ENCODE measurements at regions not wholly inside any gene's neighbourhood (a gene's known extent, or its start where the extent isn't known, plus 50 kb on each side); places are given as distances from the start of the nearest gene placed in this dataset.

DNA sequence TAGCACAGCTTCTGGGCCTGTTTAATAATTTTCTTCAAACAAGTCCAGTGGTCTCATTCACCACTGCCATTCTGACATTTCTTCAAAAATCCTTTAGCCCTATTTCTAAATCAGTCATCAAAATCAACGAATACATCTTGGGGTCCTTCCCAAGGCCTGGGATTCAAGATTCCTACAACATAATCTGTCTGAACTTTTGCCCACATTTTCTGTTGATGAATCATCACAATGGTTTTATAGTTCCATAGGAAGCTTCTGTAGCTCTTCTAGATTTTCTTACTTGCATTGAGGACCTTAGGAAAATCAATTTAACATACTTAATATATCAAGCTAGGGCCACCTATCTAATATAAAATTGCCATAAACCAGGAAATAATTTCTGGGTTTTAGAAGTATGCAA, 811.8 kb upstream of the ACVR2A start:
- H3K36me3 ChIP-seq (ENCODE audit: control insufficient read depth in 3 of 3, insufficient read depth in 3 of 3, low read length in 3 of 3) = no peaks in the 10 kb centered on the region
- H3K4me1 ChIP-seq (ENCODE audit: control insufficient read depth in 3 of 3, insufficient read depth in 3 of 3, low read length in 3 of 3) = no peaks in the 10 kb centered on the region
- no peak overlapping the region for H3K4me3 ChIP-seq (ENCODE audit: low read length in 3 of 3)
- no peaks in the 10 kb centered on the region for H3K27me3 ChIP-seq (ENCODE audit: control insufficient read depth in 3 of 3, insufficient read depth in 3 of 3, low read length in 3 of 3)
- H3K9me3 ChIP-seq (ENCODE audit: control insufficient read depth in 3 of 3, low read length in 3 of 3) = no peaks in the 10 kb centered on the region
- no peak overlapping the region for H3K27ac ChIP-seq (ENCODE audit: low read depth, low read length)
- H3K9ac ChIP-seq (ENCODE audit: low read depth in 1 of 3, low read length in 3 of 3) = no peak overlapping the region

DNA sequence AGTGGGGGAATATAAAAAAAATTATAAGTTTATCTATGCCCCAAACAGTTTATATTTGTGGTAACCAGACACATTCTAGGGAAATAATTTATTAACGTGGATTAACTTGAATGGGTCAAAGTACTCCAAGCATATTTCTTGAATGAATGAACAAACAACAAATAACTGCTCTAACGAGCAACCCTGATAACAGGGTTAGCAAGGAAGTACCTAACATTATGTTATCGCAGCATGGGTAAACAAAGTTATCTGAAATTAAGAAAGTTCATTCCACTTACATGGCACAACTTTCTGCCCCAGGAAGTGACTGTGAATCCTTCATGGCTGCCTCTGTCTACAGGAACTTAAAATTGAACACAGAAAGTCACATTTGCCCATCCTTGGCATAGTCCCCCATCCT, 812.9 kb upstream of the ACVR2A start:
- Histone ChIP-seq H3K4me3 (ENCODE audit: low read length in 3 of 3) (no peak overlapping the region), H3K4me1 (ENCODE audit: control insufficient read depth in 3 of 3, insufficient read depth in 3 of 3, low read length in 3 of 3) (no peaks in the 10 kb centered on the region), H3K36me3 (ENCODE audit: control insufficient read depth in 3 of 3, insufficient read depth in 3 of 3, low read length in 3 of 3) (no peaks in the 10 kb centered on the region), H3K27ac (ENCODE audit: low read depth, low read length) (no peak overlapping the region), H3K9ac (ENCODE audit: low read depth in 1 of 3, low read length in 3 of 3) (no peak overlapping the region), H3K9me3 (ENCODE audit: control insufficient read depth in 3 of 3, low read length in 3 of 3) (no peaks in the 10 kb centered on the region), H3K27me3 (ENCODE audit: control insufficient read depth in 3 of 3, insufficient read depth in 3 of 3, low read length in 3 of 3) (no peaks in the 10 kb centered on the region)

DNA sequence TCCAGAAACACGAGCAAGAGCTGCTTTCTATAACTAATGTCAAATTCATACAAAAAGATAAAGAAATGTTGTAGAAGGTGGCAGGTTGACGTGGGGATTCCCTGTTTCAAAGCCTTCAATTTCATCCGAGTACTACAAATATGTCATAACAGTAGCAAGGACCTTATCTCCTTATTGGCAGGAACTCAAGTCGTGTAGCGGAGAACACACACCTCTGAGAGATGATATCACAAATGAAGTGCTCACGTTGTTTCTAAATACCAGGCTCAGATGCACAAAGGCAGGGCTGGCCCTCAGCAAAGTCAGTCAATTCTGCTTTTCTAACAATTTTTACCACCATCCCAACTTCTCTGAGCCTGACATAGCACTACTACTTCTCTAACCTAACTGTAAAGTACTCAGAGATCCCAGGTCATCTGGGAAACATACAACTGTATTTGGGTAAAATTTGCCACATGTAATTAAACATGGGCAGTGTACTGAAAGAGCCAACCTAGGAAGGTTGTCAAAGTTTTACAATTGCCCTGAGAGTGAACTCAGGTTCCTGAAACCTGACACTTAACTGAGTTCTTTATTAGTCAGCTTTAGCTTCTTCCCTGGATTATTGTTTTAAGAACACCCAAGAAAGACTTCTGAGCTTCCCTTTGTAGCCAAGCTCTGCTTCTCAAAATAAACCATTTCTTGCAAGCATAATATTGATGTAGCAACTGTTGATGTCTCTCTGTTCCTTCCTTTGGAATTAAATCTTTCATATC, 813.7 kb upstream of the ACVR2A start:
- no peaks in the 10 kb centered on the region for H3K4me1 ChIP-seq (ENCODE audit: control insufficient read depth in 3 of 3, insufficient read depth in 3 of 3, low read length in 3 of 3)
- H3K27me3 ChIP-seq (ENCODE audit: control insufficient read depth in 3 of 3, insufficient read depth in 3 of 3, low read length in 3 of 3) = no peaks in the 10 kb centered on the region
- H3K9ac ChIP-seq (ENCODE audit: low read depth in 1 of 3, low read length in 3 of 3) = no peak overlapping the region
- no peak overlapping the region for H3K27ac ChIP-seq (ENCODE audit: low read depth, low read length)
- H3K36me3 ChIP-seq (ENCODE audit: control insufficient read depth in 3 of 3, insufficient read depth in 3 of 3, low read length in 3 of 3) = no peaks in the 10 kb centered on the region
- H3K9me3 ChIP-seq (ENCODE audit: control insufficient read depth in 3 of 3, low read length in 3 of 3) = no peaks in the 10 kb centered on the region
- H3K4me3 ChIP-seq (ENCODE audit: low read length in 3 of 3) = no peak overlapping the region

DNA sequence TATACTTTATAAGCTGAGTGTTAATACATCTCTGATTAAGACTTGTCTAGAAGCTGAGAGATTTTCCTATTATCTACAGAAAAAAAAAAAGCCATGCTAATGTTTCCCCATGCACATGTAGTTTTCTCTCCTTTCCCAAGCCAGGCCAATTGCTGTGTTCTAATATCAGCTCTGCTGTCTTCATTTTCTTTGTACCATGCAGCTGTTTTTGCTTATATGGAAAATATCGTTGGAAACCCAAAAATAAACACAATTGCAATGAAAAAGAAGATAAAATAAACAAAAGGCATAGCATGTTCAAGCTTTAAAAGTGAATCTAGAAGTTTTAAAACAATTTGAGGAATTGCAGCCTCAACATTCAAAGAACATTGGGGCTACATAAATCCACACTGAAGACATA, 817.4 kb upstream of the ACVR2A start:
- Histone ChIP-seq H3K27me3 (ENCODE audit: control insufficient read depth in 3 of 3, insufficient read depth in 3 of 3, low read length in 3 of 3) (no peaks in the 10 kb centered on the region), H3K4me1 (ENCODE audit: control insufficient read depth in 3 of 3, insufficient read depth in 3 of 3, low read length in 3 of 3) (no peaks in the 10 kb centered on the region), H3K9ac (ENCODE audit: low read depth in 1 of 3, low read length in 3 of 3) (no peak overlapping the region), H3K9me3 (ENCODE audit: control insufficient read depth in 3 of 3, low read length in 3 of 3) (no peaks in the 10 kb centered on the region), H3K36me3 (ENCODE audit: control insufficient read depth in 3 of 3, insufficient read depth in 3 of 3, low read length in 3 of 3) (no peaks in the 10 kb centered on the region), H3K4me3 (ENCODE audit: low read length in 3 of 3) (no peak overlapping the region), H3K27ac (ENCODE audit: low read depth, low read length) (no peak overlapping the region)

DNA sequence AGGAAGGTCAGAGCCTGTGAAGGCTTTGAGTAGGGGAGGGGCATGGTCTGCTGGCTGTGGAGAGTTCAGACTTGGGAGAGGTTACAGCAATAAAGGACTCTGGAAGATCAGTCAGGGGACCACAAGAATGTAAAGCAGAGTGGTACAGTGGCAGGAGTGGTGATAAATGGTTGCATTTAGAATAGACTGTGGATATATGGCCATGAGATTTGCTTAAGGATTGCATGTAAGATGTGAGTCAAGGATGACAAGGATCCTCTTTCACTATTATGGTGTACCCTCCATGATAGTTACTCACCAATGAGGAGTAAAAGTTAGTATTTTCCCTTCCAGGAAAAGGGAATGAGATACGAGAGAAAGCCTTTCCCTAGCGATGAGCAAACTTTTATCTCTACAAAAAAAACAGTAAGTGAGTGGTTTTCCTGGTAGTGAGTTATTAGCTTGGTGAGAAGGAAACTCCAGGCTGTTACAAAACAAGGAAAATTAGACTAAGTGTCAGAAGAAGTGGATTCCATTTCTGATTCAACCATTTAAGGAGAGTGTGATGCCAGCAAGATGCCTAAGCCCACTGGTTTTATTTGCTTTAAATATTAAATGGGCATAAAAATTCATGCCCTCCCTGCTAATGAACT, 818.0 kb upstream of the ACVR2A start:
- Histone ChIP-seq H3K4me1 (ENCODE audit: control insufficient read depth in 3 of 3, insufficient read depth in 3 of 3, low read length in 3 of 3) (no peaks in the 10 kb centered on the region), H3K27me3 (ENCODE audit: control insufficient read depth in 3 of 3, insufficient read depth in 3 of 3, low read length in 3 of 3) (no peaks in the 10 kb centered on the region), H3K9me3 (ENCODE audit: control insufficient read depth in 3 of 3, low read length in 3 of 3) (no peaks in the 10 kb centered on the region), H3K4me3 (ENCODE audit: low read length in 3 of 3) (no peak overlapping the region), H3K36me3 (ENCODE audit: control insufficient read depth in 3 of 3, insufficient read depth in 3 of 3, low read length in 3 of 3) (no peaks in the 10 kb centered on the region), H3K9ac (ENCODE audit: low read depth in 1 of 3, low read length in 3 of 3) (no peak overlapping the region), H3K27ac (ENCODE audit: low read depth, low read length) (no peak overlapping the region)

DNA sequence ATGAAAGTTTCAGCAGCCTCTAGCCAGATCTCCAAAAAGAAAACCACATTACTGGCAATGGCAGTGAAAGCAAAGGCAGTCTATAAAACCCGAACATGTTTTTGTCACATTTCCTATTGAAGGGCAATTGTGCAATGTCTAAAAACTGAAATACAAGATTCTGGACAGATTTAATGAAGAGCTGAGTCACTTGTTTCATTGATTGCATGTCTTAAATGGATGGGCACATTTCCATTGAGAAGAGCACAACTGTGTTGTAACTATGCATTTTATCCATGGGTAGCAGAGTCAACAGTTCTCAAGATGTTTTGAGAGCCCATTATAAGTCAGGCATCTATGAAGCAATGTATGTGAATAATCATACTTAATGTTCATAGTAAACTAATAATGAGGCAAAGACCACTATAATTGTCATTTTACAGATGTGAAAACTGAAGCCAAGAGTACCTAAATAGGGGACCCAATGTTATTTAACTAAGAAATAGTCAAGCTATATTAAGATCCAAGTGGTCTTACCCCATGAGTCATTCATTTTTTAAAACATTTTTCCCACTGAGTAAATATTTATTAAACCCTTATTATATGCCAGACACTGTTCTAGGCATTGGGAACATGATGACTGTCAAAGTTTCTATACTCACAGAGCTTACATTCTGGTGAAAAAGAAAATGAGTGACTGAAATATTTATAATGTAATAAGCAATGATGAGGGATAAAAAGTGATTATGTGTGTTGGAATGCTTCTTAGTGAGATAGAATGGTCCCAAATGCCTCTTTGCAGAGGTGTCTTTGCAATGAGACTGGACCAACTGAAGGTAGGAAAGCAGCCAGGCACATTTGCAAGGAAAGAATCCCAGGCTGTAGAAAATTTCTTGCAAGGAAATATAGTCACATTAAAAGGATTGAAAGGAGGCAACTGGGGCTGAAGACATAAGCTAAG, 818.9 kb upstream of the ACVR2A start:
- H3K9ac ChIP-seq (ENCODE audit: low read depth in 1 of 3, low read length in 3 of 3) = no peak overlapping the region
- no peaks in the 10 kb centered on the region for H3K9me3 ChIP-seq (ENCODE audit: control insufficient read depth in 3 of 3, low read length in 3 of 3)
- H3K36me3 ChIP-seq (ENCODE audit: control insufficient read depth in 3 of 3, insufficient read depth in 3 of 3, low read length in 3 of 3) = no peaks in the 10 kb centered on the region
- no peaks in the 10 kb centered on the region for H3K4me1 ChIP-seq (ENCODE audit: control insufficient read depth in 3 of 3, insufficient read depth in 3 of 3, low read length in 3 of 3)
- H3K4me3 ChIP-seq (ENCODE audit: low read length in 3 of 3) = no peak overlapping the region
- no peaks in the 10 kb centered on the region for H3K27me3 ChIP-seq (ENCODE audit: control insufficient read depth in 3 of 3, insufficient read depth in 3 of 3, low read length in 3 of 3)
- H3K27ac ChIP-seq (ENCODE audit: low read depth, low read length) = no peak overlapping the region

DNA sequence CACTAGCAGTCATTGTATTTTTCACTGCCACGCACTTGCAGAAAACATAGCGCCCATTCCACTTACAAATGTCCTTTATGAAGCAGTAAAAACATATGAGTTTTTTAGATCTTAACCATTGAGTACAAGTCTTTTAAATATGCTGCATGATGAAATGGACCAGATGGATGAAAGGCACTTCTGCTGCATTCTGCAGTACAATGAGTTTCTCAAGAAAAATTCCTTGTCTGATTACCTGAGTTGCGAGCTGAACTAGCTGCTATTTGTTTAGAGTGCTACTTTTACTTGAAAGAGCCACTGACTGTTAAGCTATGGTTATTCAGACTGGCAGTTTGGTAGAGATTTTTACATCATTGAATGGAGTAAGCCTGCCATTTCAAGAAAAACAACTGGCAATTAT, 825.5 kb upstream of the ACVR2A start:
- Histone ChIP-seq H3K9me3 (ENCODE audit: control insufficient read depth in 3 of 3, low read length in 3 of 3) (no peaks in the 10 kb centered on the region), H3K36me3 (ENCODE audit: control insufficient read depth in 3 of 3, insufficient read depth in 3 of 3, low read length in 3 of 3) (no peaks in the 10 kb centered on the region), H3K4me3 (ENCODE audit: low read length in 3 of 3) (no peak overlapping the region), H3K27ac (ENCODE audit: low read depth, low read length) (no peak overlapping the region), H3K4me1 (ENCODE audit: control insufficient read depth in 3 of 3, insufficient read depth in 3 of 3, low read length in 3 of 3) (no peaks in the 10 kb centered on the region), H3K9ac (ENCODE audit: low read depth in 1 of 3, low read length in 3 of 3) (no peak overlapping the region), H3K27me3 (ENCODE audit: control insufficient read depth in 3 of 3, insufficient read depth in 3 of 3, low read length in 3 of 3) (no peaks in the 10 kb centered on the region)

DNA sequence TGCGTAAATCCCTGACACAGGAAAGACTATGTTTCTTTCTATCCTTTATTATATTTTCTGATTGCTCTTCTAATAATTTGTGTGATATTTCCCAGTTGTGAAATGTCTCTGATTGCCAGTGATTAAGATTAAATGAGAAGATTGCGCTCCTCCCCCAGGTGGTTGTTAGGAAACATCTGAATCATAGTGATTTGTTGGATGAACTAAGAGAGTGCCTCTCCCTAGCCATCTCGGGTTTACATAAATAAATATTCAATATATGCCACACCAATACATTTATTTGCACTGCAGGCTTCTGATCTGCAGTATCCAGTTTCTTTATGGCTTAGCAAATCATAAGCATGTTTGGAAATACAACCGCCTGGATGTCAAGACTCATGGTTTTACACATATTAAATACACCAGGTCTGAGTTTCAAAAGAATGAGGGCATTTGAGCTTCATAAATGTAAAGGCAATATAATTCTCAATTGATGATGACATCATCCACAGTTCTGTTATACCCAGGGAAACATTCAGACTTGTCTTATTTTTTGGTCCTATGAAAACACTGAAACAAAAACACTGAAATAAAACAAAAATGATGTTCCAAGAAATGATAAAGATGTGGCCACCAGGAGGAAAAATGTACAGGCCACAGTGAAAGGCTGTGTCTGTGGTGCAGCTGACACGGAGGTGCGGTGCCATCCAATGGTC, 826.7 kb upstream of the ACVR2A start:
- Histone ChIP-seq H3K36me3 (ENCODE audit: control insufficient read depth in 3 of 3, insufficient read depth in 3 of 3, low read length in 3 of 3) (no peaks in the 10 kb centered on the region), H3K27ac (ENCODE audit: low read depth, low read length) (no peak overlapping the region), H3K9me3 (ENCODE audit: control insufficient read depth in 3 of 3, low read length in 3 of 3) (no peaks in the 10 kb centered on the region), H3K4me1 (ENCODE audit: control insufficient read depth in 3 of 3, insufficient read depth in 3 of 3, low read length in 3 of 3) (no peaks in the 10 kb centered on the region), H3K9ac (ENCODE audit: low read depth in 1 of 3, low read length in 3 of 3) (no peak overlapping the region), H3K27me3 (ENCODE audit: control insufficient read depth in 3 of 3, insufficient read depth in 3 of 3, low read length in 3 of 3) (no peaks in the 10 kb centered on the region), H3K4me3 (ENCODE audit: low read length in 3 of 3) (no peak overlapping the region)

DNA sequence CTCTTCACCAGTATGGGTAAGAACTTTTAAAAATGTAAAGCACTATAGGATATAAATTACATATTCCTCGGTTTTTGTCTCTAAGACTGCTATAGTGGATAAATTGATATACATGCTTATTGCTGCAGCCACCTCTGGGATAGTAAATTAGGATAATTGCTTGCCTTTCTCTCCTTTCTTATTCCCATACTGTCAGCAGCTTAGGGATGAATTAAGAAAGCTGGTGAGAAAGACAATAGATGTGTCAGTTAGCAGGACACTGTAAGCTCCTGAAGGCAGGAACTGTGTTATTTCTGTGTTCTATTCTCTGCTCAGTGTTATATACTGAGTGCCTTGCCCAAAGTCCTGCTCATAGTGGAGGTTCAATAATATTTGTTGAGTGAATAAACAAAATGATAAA, 828.6 kb upstream of the ACVR2A start:
- no peak overlapping the region for H3K27ac ChIP-seq (ENCODE audit: low read depth, low read length)
- no peak overlapping the region for H3K9ac ChIP-seq (ENCODE audit: low read depth in 1 of 3, low read length in 3 of 3)
- H3K27me3 ChIP-seq (ENCODE audit: control insufficient read depth in 3 of 3, insufficient read depth in 3 of 3, low read length in 3 of 3) = no peaks in the 10 kb centered on the region
- no peaks in the 10 kb centered on the region for H3K36me3 ChIP-seq (ENCODE audit: control insufficient read depth in 3 of 3, insufficient read depth in 3 of 3, low read length in 3 of 3)
- no peak overlapping the region for H3K4me3 ChIP-seq (ENCODE audit: low read length in 3 of 3)
- no peaks in the 10 kb centered on the region for H3K4me1 ChIP-seq (ENCODE audit: control insufficient read depth in 3 of 3, insufficient read depth in 3 of 3, low read length in 3 of 3)
- H3K9me3 ChIP-seq (ENCODE audit: control insufficient read depth in 3 of 3, low read length in 3 of 3) = no peaks in the 10 kb centered on the region

Measured in skeletal muscle tissue (tissue), 3 donors.